ENCODE measurements at regions not wholly inside any gene's neighbourhood (a gene's known extent, or its start where the extent isn't known, plus 50 kb on each side); places are given as distances from the start of the nearest gene placed in this dataset.
"Not testable (repeated sequence)": the region's sequence is repeated elsewhere in the genome, so short reads cannot be mapped to it uniquely, and the experiment has no call there.

GRCh38 chr21:36615274-36615964, 83.5 kb upstream of the SIM2 start:
- no peak for DNase-seq
- intact Hi-C loops (cut with DNase I), result no loop called here
- no peak overlapping the region for H3K27ac ChIP-seq
- no peaks in the 10 kb centered on the region for H3K4me1 ChIP-seq
- no peak for TF ChIP-seq CTCF (IDR thresholded peaks at IDR 0.05)
- H3K27me3 ChIP-seq, result no peaks in the 10 kb centered on the region
- H3K36me3 ChIP-seq, result no peaks in the 10 kb centered on the region
- no peak overlapping the region for H3K4me3 ChIP-seq
- H3K9me3 ChIP-seq, result no peaks in the 10 kb centered on the region
- H3K9ac ChIP-seq (ENCODE audit: low read depth in 2 of 2, low read length in 2 of 2), result no peak overlapping the region

DNA sequence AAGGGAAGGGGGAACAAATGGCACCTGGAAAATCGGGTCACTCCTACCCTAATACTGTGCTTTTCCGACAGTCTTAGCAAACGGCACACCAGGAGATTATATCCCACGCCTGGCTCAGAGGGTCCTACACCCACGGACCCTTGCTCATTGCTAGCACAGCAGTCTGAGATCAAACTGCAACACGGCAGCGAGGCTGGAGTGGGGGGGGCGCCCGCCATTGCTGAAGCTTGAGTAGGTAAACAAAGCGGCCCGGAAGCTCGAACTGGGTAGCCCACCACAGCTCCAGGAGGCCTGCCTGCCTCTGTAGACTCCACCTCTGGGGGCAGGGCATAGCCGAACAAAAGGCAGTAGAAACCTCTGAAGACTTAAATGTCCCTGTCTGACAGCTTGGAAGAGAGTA, 82.1 kb upstream of the SIM2 start:
- DNase-seq; H3K9me3 ChIP-seq; H3K4me1 ChIP-seq; H3K9ac ChIP-seq (ENCODE audit: low read depth in 2 of 2, low read length in 2 of 2); H3K27me3 ChIP-seq; H3K27ac ChIP-seq; intact Hi-C loops (cut with DNase I); H3K4me3 ChIP-seq; H3K36me3 ChIP-seq: not testable (repeated sequence)

- H3K4me3 ChIP-seq; H3K9ac ChIP-seq (ENCODE audit: low read depth in 2 of 2, low read length in 2 of 2); H3K27ac ChIP-seq; H3K36me3 ChIP-seq; H3K9me3 ChIP-seq; intact Hi-C loops (cut with DNase I); H3K27me3 ChIP-seq; H3K4me1 ChIP-seq; DNase-seq: not testable (repeated sequence)
These were observed 77.1 kb upstream of the SIM2 start for GRCh38 chr21:36621794-36622193.

DNA sequence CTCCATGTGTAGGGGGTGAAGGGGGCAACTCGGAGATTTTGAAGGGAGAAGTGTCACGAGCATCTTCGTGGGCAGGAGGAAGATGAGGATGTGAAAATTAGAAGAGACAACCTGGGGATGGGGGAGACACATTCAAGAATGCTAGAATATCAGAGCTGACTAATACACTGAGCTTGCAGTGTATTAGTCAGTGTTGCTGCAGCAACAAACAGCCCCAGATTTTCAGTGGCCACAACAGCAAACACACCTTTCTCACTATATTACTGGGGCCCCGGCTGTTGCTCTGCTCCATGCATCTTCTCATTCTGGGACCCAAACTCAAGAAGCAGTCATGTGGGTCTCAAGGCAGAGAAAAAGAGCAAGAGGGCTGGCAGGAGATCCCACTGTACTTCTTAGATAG, 74.8 kb upstream of the SIM2 start:
- no peak for TF ChIP-seq CTCF (IDR thresholded peaks at IDR 0.05)
- intact Hi-C loops (cut with DNase I), result no loop called here
- no peaks in the 10 kb centered on the region for H3K4me1 ChIP-seq
- H3K9me3 ChIP-seq, result no peaks in the 10 kb centered on the region
- no peak overlapping the region for H3K9ac ChIP-seq (ENCODE audit: low read depth in 2 of 2, low read length in 2 of 2)
- no peaks in the 10 kb centered on the region for H3K36me3 ChIP-seq
- H3K27me3 ChIP-seq, result peaks cover 10% of the 10 kb centered on the region
- no peak overlapping the region for H3K27ac ChIP-seq
- no peak for DNase-seq
- no peak overlapping the region for H3K4me3 ChIP-seq

DNA sequence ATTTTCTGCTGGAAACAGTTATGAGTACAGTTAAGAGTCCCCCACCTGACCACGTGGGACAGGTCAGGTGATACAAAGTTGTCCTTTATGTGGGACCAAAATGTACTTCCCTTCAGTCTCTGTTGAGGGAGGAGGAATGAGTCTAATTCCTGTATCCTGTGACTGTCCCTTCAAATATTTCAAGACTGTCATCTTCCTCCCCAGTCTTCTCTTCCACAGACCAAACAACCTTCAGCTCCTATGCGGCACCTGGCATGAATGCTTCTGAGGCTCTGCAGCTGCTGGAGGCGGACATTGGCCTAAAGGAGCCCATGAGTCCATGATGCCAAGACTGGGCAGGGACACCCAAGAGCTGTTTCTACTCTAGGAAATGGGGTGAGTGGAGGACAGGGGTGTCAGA, 72.1 kb upstream of the SIM2 start:
- no peak for TF ChIP-seq CTCF (IDR thresholded peaks at IDR 0.05)
- Histone ChIP-seq H3K27me3 (peaks cover 14% of the 10 kb centered on the region), H3K9me3 (no peaks in the 10 kb centered on the region), H3K9ac (ENCODE audit: low read depth in 2 of 2, low read length in 2 of 2) (no peak overlapping the region), H3K4me3 (no peak overlapping the region), H3K36me3 (no peaks in the 10 kb centered on the region), H3K4me1 (no peaks in the 10 kb centered on the region), H3K27ac (no peak overlapping the region)
- intact Hi-C loops (cut with DNase I), result no loop called here
- DNase-seq, result no peak

- H3K27me3 ChIP-seq, result peaks cover 14% of the 10 kb centered on the region
- no peak overlapping the region for H3K4me3 ChIP-seq
- no peaks in the 10 kb centered on the region for H3K36me3 ChIP-seq
- H3K4me1 ChIP-seq, result no peaks in the 10 kb centered on the region
- no peak overlapping the region for H3K9ac ChIP-seq (ENCODE audit: low read depth in 2 of 2, low read length in 2 of 2)
- TF ChIP-seq CTCF (IDR thresholded peaks at IDR 0.05), result no peak
- intact Hi-C loops (cut with DNase I), result no loop called here
- no peaks in the 10 kb centered on the region for H3K9me3 ChIP-seq
- H3K27ac ChIP-seq, result no peak overlapping the region
- no peak for DNase-seq
These were observed 71.7 kb upstream of the SIM2 start for GRCh38 chr21:36627242-36627641.
